ENCODE measurements at regions not wholly inside any gene's neighbourhood (a gene's known extent, or its start where the extent isn't known, plus 50 kb on each side); places are given as distances from the start of the nearest gene placed in this dataset.

- DNase-seq (ENCODE audit: low read depth, low spot score) = no peak
- no peaks in the 10 kb centered on the region for H3K27me3 ChIP-seq (replicated peaks in 1 of 2; ENCODE audit: control insufficient read depth in 2 of 2, insufficient read depth in 2 of 2, low read length in 1 of 2)
- 96% methylated on average over 1 of the region's 1 CpG for WGBS (ENCODE audit: insufficient coverage, insufficient replicate concordance, low lambda C conversion rate, missing lambda C conversion rate)
- ChIA-PET POLR2A (no interaction called here), SMC1A (ENCODE audit: uncharacterized antibody, unreplicated experiment) (interaction anchor here (1.1 kb wide), 1 partner anchor 13 kb away, joined by 3 read pairs; no protein-coding TSS in a partner anchor), CTCF (interaction anchor here (0.6 kb wide), 1 partner anchor 75 kb away, joined by 3 read pairs; no protein-coding TSS in a partner anchor), RAD21 (ENCODE audit: unreplicated experiment) (no interaction called here)
- ATAC-seq = no peak
- H3K79me2 ChIP-seq (ENCODE audit: control insufficient read depth, insufficient read depth, low read length) = no peaks in the 10 kb centered on the region
- no peak overlapping the region for H3K9ac ChIP-seq (ENCODE audit: control insufficient read depth, insufficient read depth, low read length)
- in situ Hi-C loops (cut with MboI) = no loop called here
- H4K20me1 ChIP-seq (ENCODE audit: control insufficient read depth, insufficient read depth) = no peaks in the 10 kb centered on the region
- FAIRE-seq = no peak
- H2AFZ ChIP-seq (ENCODE audit: control insufficient read depth, low read depth, low read length) = no peak overlapping the region
- no peaks in the 10 kb centered on the region for H3K9me3 ChIP-seq (replicated peaks; ENCODE audit: control insufficient read depth, insufficient read depth, low read length)
- no peak overlapping the region for H3K4me3 ChIP-seq
- no peaks in the 10 kb centered on the region for H3K4me1 ChIP-seq (ENCODE audit: control insufficient read depth, insufficient read depth, low read length)
- no peaks in the 10 kb centered on the region; a peak in 1 of 4 replicates for H3K36me3 ChIP-seq (ENCODE audit: control insufficient read depth in 2 of 2, insufficient read depth in 2 of 2, low read length in 1 of 2)
- BruUV-seq (replicated peaks) = no TSS peak
- H3K27ac ChIP-seq (ENCODE audit: control insufficient read depth, insufficient read depth) = no peak overlapping the region
- intact Hi-C loops (cut with micrococcal nuclease; ENCODE audit: unreplicated experiment) = no loop called here
- no peak overlapping the region for H3K4me2 ChIP-seq (ENCODE audit: control insufficient read depth, insufficient read depth)
- TF ChIP-seq YBX1 (IDR thresholded peaks at IDR 0.05) (no peak), NFYA (IDR thresholded peaks at IDR 0.05; ENCODE audit: borderline replicate concordance, low read depth, low read length) (no peak), ZBTB4 (CRISPR knock-in tag; IDR thresholded peaks at IDR 0.05) (no peak), MYB (IDR thresholded peaks at IDR 0.05; ENCODE audit: borderline replicate concordance, low read depth, low read length) (no peak), NRF1 (conservative IDR thresholded peaks at IDR 0.05; ENCODE audit: low read depth, low read length) (no peak), ASH2L (IDR thresholded peaks at IDR 0.05; ENCODE audit: borderline replicate concordance, low read depth) (no peak), CBFB (IDR thresholded peaks at IDR 0.05; ENCODE audit: low read depth) (no peak), SKIL (IDR thresholded peaks at IDR 0.05; ENCODE audit: low read depth, poor library complexity, severe bottlenecking) (no peak), MXI1 (IDR thresholded peaks at IDR 0.05; ENCODE audit: low read depth, low read length) (no peak), PRDM15 (CRISPR knock-in tag; IDR thresholded peaks at IDR 0.05) (no peak), SPI1 (IDR thresholded peaks at IDR 0.05; ENCODE audit: borderline replicate concordance, insufficient read depth, low read depth, low read length) (no peak)
Measured at GRCh38 chr5:128021411-128021810, 62.2 kb upstream of the SLC12A2 start.

All from GM12878 (cell line).